Mammary epithelial cell (primary cell): ENCODE measurements at regions not wholly inside any gene's neighbourhood (a gene's known extent, or its start where the extent isn't known, plus 50 kb on each side); places are given as distances from the start of the nearest gene placed in this dataset.

ENCODE experiments used
- EZH2 ChIP-seq: IDR thresholded peaks from 2 replicates; pipeline ENCODE4 v1.6.1; 2012; ENCODE audit warnings: low read length, inconsistent platforms, borderline replicate concordance
- TF ChIP-seq, protein P1 (sequence below), 2 donors: IDR thresholded peaks in 1 of 2; conservative IDR thresholded peaks in 1 of 2; 2 replicates each; pipeline ENCODE4 v1.5.1; 2011 to 2012; ENCODE audit warnings: inconsistent platforms in 2 of 2, low read length in 2 of 2, mild to moderate bottlenecking in 2 of 2, control low read depth in 1 of 2, low read depth in 1 of 2; ENCODE audit not compliant: insufficient read depth in 1 of 2; ENCODE audit errors: extremely low read depth in 1 of 2

DNA sequence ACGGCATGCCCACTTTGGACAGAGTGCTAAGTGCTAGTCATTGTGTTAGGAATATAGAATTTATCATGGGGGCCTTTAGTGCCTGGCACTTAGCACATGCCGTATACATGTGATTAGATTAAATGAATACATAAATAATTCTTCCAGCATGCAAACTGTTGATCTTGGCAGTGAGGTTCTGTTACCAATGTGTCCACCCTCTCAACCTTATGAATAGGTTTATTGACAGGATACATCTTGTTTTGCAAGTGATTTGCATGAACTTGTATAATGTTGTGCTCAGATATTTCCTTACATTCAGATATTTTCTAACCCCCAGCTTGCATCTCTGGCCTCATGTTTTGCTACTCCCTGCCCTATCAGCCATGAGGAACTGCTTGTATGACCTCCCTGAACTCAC lies 60.3 kb upstream of the ZNF648 start:
- TF ChIP-seq EZH2, result no peak
- TF ChIP-seq, protein P1, sequence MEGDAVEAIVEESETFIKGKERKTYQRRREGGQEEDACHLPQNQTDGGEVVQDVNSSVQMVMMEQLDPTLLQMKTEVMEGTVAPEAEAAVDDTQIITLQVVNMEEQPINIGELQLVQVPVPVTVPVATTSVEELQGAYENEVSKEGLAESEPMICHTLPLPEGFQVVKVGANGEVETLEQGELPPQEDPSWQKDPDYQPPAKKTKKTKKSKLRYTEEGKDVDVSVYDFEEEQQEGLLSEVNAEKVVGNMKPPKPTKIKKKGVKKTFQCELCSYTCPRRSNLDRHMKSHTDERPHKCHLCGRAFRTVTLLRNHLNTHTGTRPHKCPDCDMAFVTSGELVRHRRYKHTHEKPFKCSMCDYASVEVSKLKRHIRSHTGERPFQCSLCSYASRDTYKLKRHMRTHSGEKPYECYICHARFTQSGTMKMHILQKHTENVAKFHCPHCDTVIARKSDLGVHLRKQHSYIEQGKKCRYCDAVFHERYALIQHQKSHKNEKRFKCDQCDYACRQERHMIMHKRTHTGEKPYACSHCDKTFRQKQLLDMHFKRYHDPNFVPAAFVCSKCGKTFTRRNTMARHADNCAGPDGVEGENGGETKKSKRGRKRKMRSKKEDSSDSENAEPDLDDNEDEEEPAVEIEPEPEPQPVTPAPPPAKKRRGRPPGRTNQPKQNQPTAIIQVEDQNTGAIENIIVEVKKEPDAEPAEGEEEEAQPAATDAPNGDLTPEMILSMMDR (conservative IDR thresholded peaks at IDR 0.05 in 1 of 2, IDR thresholded peaks at IDR 0.05 in 1 of 2; ENCODE audit: extremely low read depth in 1 of 2, insufficient read depth in 1 of 2, low read depth in 1 of 2, low read length in 2 of 2), result no peak
